ENCODE measurements at regions not wholly inside any gene's neighbourhood (a gene's known extent, or its start where the extent isn't known, plus 50 kb on each side); places are given as distances from the start of the nearest gene placed in this dataset.

DNA sequence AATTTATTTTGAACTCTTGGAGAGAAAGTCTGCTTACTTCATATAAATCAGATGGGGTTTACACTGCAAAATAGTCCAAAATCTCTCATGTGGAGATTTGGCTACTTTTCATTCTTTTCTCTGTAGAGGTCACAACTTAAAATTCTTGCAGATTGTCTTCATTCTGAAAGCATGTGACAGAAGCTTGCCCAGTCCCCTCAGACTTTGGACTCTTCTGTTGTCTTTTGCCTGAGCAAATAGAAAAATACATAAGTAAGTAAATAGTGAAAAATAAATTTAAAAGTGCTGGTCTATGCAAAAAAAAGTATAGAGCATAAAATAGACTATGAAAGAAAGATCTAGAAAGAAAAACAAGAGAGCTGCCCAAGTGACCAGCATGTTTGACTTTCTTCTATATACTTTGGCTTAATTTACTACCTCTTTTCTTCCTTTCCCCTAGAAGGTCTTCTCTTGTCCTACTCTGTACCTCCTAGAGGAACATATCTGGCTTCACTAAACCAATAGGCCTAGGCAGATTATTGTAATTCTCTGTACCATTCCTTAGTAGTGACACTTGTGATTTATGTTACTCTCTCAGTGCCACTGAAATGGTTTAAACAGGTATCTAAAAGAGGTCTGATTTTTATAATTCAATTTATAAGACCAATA, 260.9 kb downstream of the TENT5A start (continued):
- TF ChIP-seq, protein P1, sequence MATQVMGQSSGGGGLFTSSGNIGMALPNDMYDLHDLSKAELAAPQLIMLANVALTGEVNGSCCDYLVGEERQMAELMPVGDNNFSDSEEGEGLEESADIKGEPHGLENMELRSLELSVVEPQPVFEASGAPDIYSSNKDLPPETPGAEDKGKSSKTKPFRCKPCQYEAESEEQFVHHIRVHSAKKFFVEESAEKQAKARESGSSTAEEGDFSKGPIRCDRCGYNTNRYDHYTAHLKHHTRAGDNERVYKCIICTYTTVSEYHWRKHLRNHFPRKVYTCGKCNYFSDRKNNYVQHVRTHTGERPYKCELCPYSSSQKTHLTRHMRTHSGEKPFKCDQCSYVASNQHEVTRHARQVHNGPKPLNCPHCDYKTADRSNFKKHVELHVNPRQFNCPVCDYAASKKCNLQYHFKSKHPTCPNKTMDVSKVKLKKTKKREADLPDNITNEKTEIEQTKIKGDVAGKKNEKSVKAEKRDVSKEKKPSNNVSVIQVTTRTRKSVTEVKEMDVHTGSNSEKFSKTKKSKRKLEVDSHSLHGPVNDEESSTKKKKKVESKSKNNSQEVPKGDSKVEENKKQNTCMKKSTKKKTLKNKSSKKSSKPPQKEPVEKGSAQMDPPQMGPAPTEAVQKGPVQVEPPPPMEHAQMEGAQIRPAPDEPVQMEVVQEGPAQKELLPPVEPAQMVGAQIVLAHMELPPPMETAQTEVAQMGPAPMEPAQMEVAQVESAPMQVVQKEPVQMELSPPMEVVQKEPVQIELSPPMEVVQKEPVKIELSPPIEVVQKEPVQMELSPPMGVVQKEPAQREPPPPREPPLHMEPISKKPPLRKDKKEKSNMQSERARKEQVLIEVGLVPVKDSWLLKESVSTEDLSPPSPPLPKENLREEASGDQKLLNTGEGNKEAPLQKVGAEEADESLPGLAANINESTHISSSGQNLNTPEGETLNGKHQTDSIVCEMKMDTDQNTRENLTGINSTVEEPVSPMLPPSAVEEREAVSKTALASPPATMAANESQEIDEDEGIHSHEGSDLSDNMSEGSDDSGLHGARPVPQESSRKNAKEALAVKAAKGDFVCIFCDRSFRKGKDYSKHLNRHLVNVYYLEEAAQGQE (IDR thresholded peaks at IDR 0.05; ENCODE audit: unreplicated experiment), result no peak
- TF ChIP-seq NANOG (IDR thresholded peaks at IDR 0.05; ENCODE audit: borderline replicate concordance) (no peak), ZNF114 (CRISPR knock-in tag; IDR thresholded peaks at IDR 0.05) (no peak), POLR2AphosphoS5 (IDR thresholded peaks at IDR 0.05; ENCODE audit: low read depth) (no peak)

DNA sequence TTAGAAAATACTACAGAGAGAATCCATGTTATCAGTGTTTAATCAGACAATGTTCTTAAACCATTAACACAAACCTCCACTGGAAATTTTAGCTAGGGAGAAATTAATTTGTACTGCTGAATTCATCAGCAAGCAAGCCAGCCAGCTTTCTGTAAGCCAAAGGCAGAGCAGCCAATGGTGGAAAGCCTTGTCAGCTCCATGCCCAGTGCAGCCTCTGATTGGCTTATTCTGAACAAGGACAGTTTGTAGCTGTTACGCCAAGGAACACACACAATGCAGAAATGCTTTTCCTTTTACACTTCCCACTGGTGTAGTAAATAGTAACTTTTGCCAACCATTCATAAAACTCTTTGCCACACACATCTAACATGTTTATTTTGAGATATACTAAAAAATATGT, 265.0 kb downstream of the TENT5A start:
- Histone ChIP-seq H3K9me2 (ENCODE audit: insufficient read depth) (no peaks in the 10 kb centered on the region), H3K79me2 (replicated peaks; ENCODE audit: insufficient read depth) (no peaks in the 10 kb centered on the region), H3F3A (replicated peaks; ENCODE audit: low read depth) (no peaks in the 10 kb centered on the region), H3K4me3 (no peak overlapping the region), H4K20me1 (replicated peaks; ENCODE audit: insufficient read depth) (no peaks in the 10 kb centered on the region), H3K27ac (ENCODE audit: low read depth) (no peak overlapping the region), H3K4me1 (ENCODE audit: insufficient read depth) (no peaks in the 10 kb centered on the region), H3K4me2 (no peak overlapping the region), H3K36me3 (ENCODE audit: insufficient read depth) (no peaks in the 10 kb centered on the region), H3K27me3 (ENCODE audit: insufficient read depth) (no peaks in the 10 kb centered on the region), H2AFZ (0 out of 2 replicates have a peak overlapping the region, but pooled peaks have one; percentile 45)
- no peak overlapping the region for H3K27ac Mint-ChIP-seq
- no peak overlapping the region for H3K4me3 Mint-ChIP-seq
- ATAC-seq (no peak), DNase-seq (ENCODE audit: low spot score) (peak; percentile 4)
- H3K36me3 Mint-ChIP-seq (ENCODE audit: low read depth), result no peaks in the 10 kb centered on the region
- no peaks in the 10 kb centered on the region for H3K9me3 Mint-ChIP-seq
- no peaks in the 10 kb centered on the region for H3K4me1 Mint-ChIP-seq
- H3K27me3 Mint-ChIP-seq (ENCODE audit: insufficient read depth, low read depth, poor library complexity), result no peaks in the 10 kb centered on the region
- no peak for TF ChIP-seq ZNF331 (CRISPR knock-in tag; IDR thresholded peaks at IDR 0.05; ENCODE audit: low read depth)
- no peak for TF ChIP-seq CREB1 (CRISPR knock-in tag; IDR thresholded peaks at IDR 0.05; ENCODE audit: low read depth)
- no peak for TF ChIP-seq JUNB (IDR thresholded peaks at IDR 0.05; ENCODE audit: unreplicated experiment)
- no peak for TF ChIP-seq EZH2phosphoT487 (IDR thresholded peaks at IDR 0.05; ENCODE audit: unreplicated experiment)
- no peak for TF ChIP-seq CTCF (conservative IDR thresholded peaks at IDR 0.05; ENCODE audit: low read depth in 2 of 2)
- no peak for TF ChIP-seq POLR2AphosphoS5 (IDR thresholded peaks at IDR 0.05; ENCODE audit: low read depth)
- TF ChIP-seq, protein P1 (IDR thresholded peaks at IDR 0.05; ENCODE audit: unreplicated experiment), result no peak
- TF ChIP-seq ZNF114 (CRISPR knock-in tag; IDR thresholded peaks at IDR 0.05), result no peak
- no peak for TF ChIP-seq EZH2 (IDR thresholded peaks at IDR 0.05; ENCODE audit: low read depth, unreplicated experiment)
- no peak for TF ChIP-seq ETS1 (IDR thresholded peaks at IDR 0.05)
- TF ChIP-seq STAT1 (IDR thresholded peaks at IDR 0.05; ENCODE audit: unreplicated experiment), result no peak
- TF ChIP-seq NANOG (IDR thresholded peaks at IDR 0.05; ENCODE audit: borderline replicate concordance), result no peak

Measured in GM23338 (cell line).